ENCODE measurements at regions not wholly inside any gene's neighbourhood (a gene's known extent, or its start where the extent isn't known, plus 50 kb on each side); places are given as distances from the start of the nearest gene placed in this dataset.
A peak's percentile ranks its signal among the peaks of the same experiment; 100 is the strongest.

DNA sequence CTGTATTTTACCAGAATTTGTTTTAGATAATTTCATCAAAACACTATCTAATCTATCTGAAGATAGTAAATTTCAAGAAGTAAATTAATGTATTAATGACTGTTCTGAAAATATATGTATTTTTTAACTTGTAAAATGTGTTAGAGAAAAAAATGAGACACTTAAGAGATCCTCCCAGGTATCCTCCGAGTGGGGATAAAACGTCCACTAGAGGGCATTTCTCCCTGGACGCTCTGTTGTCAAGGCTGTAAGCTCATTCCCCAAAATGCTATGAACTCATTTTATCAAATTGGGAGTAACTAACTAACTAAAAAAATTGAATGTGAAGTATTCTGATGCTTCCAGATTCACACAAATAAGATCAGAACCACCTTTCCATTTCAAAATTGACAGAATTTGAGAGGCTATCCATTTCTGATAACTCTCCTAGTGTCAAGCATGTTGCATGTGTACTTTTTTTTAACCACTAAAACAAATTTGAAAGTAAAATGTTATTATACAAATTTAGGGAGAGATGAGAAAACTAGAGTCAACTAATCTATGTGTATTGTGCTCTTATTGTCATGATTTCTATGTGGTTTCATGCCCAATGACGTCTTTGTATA lies 337.3 kb upstream of the HS3ST1 start:
- DNase-seq (peak; percentile 1), ATAC-seq (ENCODE audit: low read depth in 2 of 2) (no peak)
- peaks cover 0 to 9% (median 9%) of the 10 kb centered on the region in 3 donors for H3K27me3 Mint-ChIP-seq
- H3K36me3 Mint-ChIP-seq: no peaks in the 10 kb centered on the region
- H3K9me3 Mint-ChIP-seq: no peaks in the 10 kb centered on the region
- H3K4me3 Mint-ChIP-seq: no peak overlapping the region
- no peak overlapping the region for H3K27ac Mint-ChIP-seq
- no peaks in the 10 kb centered on the region for H3K4me1 Mint-ChIP-seq

DNA sequence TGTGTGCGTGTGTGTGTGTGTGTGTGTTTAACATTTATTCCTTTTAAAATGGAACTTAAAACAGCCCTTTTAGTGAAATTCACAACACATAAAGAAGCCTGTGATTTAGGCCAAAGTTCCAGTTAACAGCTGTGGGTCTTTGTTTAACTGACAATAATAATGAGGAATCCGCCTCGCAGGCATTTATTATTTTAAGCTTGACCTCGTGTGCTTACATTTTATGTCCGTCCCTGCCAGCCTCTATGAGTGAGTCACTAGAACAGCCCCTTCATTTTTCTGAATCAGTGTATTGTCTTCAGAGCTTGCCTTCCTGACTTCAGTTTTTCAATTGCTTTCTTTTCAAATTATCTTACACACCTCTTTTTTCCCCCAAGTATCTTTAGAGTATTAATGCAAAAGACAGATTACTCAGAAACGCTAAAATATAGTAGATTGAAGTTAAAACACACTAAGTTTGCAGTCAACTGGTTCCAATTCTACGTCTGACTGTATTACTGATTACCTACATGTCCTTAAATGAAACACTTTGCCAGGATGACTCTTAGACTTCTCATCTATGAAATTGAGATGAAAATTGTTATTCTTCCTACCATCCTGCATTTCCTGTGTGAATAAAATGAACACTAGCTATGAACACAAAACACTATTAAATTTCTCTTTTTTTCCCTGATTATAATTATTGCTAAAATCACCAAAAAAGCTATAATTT lies 319.6 kb upstream of the HS3ST1 start:
- no peaks in the 10 kb centered on the region for H3K4me1 Mint-ChIP-seq
- H3K27ac Mint-ChIP-seq: no peak overlapping the region
- peaks cover 0 to 3% of the 10 kb centered on the region in 2 donors for H3K36me3 Mint-ChIP-seq
- ATAC-seq (ENCODE audit: low read depth in 2 of 2): no peak
- no peak for DNase-seq
- no peak overlapping the region for H3K4me3 Mint-ChIP-seq
- H3K27me3 Mint-ChIP-seq: peaks cover 14 to 21% (median 20%) of the 10 kb centered on the region in 3 donors
- H3K9me3 Mint-ChIP-seq: peaks cover 0 to 9% (median 6%) of the 10 kb centered on the region in 7 donors

DNA sequence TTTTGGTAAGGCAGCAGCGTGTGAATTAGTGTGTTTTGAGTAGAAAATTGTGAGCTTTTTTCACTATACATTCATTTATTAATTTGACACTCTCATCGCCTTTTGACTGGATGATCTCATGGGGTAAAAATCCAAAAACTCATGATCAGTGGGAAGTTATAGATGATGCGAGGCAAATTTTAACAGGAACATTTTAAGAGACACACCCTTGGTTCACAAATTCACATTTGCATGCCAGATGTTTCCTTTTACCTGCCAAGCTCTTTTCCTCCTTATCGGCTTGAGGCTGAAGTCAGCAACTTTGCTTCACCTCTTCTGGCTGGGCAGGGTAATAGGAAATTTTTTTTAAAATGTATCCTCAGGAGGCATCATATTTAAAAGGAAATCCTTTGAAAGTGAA lies 318.0 kb upstream of the HS3ST1 start:
- peaks cover 0 to 6% (median 3%) of the 10 kb centered on the region in 7 donors for H3K9me3 Mint-ChIP-seq
- H3K27ac Mint-ChIP-seq: no peak overlapping the region
- no peaks in the 10 kb centered on the region for H3K36me3 Mint-ChIP-seq
- no peak for DNase-seq
- no peak for ATAC-seq (ENCODE audit: low read depth in 2 of 2)
- no peaks in the 10 kb centered on the region for H3K4me1 Mint-ChIP-seq
- H3K4me3 Mint-ChIP-seq: no peak overlapping the region
- peaks cover 14 to 16% (median 15%) of the 10 kb centered on the region in 3 donors for H3K27me3 Mint-ChIP-seq

DNA sequence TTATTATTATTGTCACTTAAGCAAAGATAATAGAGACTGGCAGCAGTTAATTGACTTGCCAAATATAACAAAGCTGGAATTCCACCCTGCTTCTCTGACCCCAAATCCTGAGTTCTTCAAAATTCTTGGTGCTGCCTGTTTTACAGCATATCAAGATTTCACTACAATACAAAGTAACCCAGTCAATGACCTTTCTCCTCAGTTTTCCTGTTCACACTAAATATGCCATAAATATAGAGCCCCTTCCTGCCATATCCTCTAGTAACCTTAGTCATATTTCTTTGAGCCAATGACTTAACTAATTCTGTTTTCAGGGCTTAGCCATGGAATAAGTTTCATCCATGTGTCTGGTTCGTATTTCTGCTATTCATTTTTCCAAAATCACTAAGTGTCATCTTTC lies 315.3 kb upstream of the HS3ST1 start:
- Mint-ChIP-seq H3K36me3 (no peaks in the 10 kb centered on the region), H3K27ac (no peak overlapping the region), H3K9me3 (peaks cover 0 to 2% (median 0%) of the 10 kb centered on the region in 7 donors), H3K4me1 (no peaks in the 10 kb centered on the region), H3K4me3 (no peak overlapping the region), H3K27me3 (peaks cover 6 to 14% (median 10%) of the 10 kb centered on the region in 3 donors)
- DNase-seq (no peak), ATAC-seq (ENCODE audit: low read depth in 2 of 2) (no peak)

DNA sequence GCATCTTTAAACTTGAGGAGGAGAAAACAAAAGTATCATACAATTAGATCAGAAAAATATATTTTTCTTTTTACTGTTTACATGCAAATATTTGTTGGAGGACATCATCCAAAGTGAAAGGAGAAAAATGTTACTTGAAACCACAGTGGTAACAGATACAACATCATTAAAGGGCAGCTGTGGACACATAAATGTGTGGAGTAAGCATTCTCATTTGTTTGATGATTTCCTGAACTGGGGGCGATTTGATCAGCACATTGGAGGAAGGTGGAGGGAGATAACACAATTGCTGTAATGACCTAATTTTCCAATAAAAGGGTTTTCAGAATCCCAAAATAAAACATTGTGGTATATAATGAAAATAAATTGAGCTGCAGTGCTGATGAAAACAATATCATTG lies 314.5 kb upstream of the HS3ST1 start:
- H3K27ac Mint-ChIP-seq: no peak overlapping the region
- peaks cover 10 to 14% (median 10%) of the 10 kb centered on the region in 3 donors for H3K27me3 Mint-ChIP-seq
- no peak for DNase-seq
- H3K4me3 Mint-ChIP-seq: no peak overlapping the region
- H3K4me1 Mint-ChIP-seq: no peaks in the 10 kb centered on the region
- peaks cover 0 to under 1% (median 0%) of the 10 kb centered on the region in 7 donors for H3K9me3 Mint-ChIP-seq
- no peaks in the 10 kb centered on the region for H3K36me3 Mint-ChIP-seq
- ATAC-seq (ENCODE audit: low read depth in 2 of 2): no peak

DNA sequence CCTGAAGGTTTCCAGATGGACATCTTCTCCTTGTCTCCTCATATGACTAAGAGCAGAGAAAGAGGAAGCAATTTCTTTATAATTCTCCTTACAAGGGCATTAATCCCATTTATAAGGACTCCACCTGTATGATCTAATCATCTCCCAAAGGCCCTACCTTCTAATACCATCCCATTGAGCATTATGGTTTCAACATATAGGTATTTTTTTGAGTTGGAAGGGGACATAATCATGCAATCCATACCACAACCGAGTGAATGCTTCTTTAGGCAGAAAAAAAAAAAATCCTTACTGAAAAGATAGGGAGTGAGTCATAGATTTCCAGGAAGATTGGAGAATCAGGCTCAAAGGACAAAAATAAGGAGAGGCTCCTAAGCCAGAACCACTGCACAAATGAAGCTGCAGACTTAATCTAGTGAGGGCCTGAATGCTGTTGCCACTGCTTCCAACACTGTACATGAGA lies 312.5 kb upstream of the HS3ST1 start:
- Mint-ChIP-seq H3K9me3 (peaks cover 0 to 7% (median 0%) of the 10 kb centered on the region in 7 donors), H3K4me1 (no peaks in the 10 kb centered on the region), H3K36me3 (no peaks in the 10 kb centered on the region), H3K27me3 (peaks cover 7 to 16% (median 12%) of the 10 kb centered on the region in 3 donors), H3K4me3 (no peak overlapping the region), H3K27ac (no peak overlapping the region)
- DNase-seq (no peak), ATAC-seq (ENCODE audit: low read depth in 2 of 2) (no peak)

DNA sequence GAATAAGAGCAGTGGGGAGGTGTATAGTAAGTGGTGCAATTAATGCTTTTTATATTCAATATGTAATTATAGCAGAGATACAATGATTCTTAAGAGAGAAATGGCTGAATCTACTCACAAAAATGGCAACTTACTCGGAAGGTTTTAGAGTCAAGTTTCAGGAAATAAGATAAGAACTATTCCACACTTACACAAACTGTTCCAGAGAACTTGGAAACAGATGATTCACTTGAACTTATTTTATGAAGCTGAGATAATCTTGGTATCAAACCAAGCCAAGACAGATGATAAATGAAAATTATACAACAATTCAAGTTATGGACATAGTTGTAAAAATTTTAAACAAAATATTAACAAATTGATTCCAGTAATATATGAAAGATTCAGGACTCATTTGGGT lies 311.3 kb upstream of the HS3ST1 start:
- H3K27ac Mint-ChIP-seq: no peak overlapping the region
- ATAC-seq (ENCODE audit: low read depth in 2 of 2): no peak
- peaks cover 0 to 7% (median 0%) of the 10 kb centered on the region in 7 donors for H3K9me3 Mint-ChIP-seq
- H3K36me3 Mint-ChIP-seq: no peaks in the 10 kb centered on the region
- no peak overlapping the region for H3K4me3 Mint-ChIP-seq
- H3K27me3 Mint-ChIP-seq: peaks cover 0 to 12% (median 8%) of the 10 kb centered on the region in 3 donors
- H3K4me1 Mint-ChIP-seq: no peaks in the 10 kb centered on the region
- DNase-seq: no peak

DNA sequence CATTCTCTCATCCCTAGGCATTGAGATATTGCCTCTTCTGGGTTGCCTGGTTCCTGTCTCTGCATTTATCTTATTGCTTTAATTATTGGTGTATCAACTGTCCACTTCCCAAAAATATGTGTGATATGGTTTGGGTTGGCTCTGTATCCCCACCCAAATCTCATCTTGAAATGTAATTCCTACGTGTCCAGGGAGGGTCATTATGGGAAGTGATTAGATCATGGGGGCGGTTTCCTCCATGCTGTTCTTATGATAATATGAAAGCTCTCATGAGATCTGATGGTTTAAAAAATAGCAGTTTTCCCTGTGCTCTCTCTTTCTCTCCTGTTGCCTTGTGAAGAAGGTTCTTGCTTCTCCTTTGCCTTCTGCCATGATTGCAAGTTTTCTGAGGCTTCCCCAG lies 308.3 kb upstream of the HS3ST1 start:
- H3K27ac Mint-ChIP-seq: no peak overlapping the region
- ATAC-seq (ENCODE audit: low read depth in 2 of 2): no peak

DNA sequence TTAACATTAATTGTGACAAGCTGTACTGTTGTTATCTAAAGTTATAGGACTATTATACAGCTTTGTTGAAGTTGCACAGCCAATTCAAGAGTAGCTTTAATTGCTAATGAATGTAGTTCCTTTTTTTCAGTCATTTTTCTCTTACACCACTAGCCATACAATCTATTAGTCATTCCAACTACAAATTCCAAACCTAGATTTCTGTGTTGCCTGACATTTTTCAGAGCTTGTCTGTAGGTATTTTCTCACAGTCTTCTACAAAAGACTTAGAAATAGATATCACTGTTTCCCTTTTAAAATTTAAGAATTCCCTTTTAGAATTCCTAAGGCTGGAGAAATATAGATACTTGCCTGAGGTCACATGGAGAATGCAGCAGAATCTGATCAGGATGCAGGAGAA lies 307.0 kb upstream of the HS3ST1 start:
- H3K27me3 Mint-ChIP-seq: peaks cover 0 to 12% (median 6%) of the 10 kb centered on the region in 3 donors
- H3K4me1 Mint-ChIP-seq: no peaks in the 10 kb centered on the region
- H3K9me3 Mint-ChIP-seq: peaks cover 0 to 7% (median 0%) of the 10 kb centered on the region in 7 donors
- H3K4me3 Mint-ChIP-seq: no peak overlapping the region
- H3K36me3 Mint-ChIP-seq: no peaks in the 10 kb centered on the region
- DNase-seq (no peak), ATAC-seq (ENCODE audit: low read depth in 2 of 2) (no peak)
- no peak overlapping the region for H3K27ac Mint-ChIP-seq

More for the DNA sequence above, 308.3 kb upstream of the HS3ST1 start:
- no peak overlapping the region for H3K4me3 Mint-ChIP-seq
- no peaks in the 10 kb centered on the region for H3K36me3 Mint-ChIP-seq
- DNase-seq: no peak
- H3K27me3 Mint-ChIP-seq: peaks cover 0 to 12% (median 6%) of the 10 kb centered on the region in 3 donors
- peaks cover 0 to 7% (median 0%) of the 10 kb centered on the region in 7 donors for H3K9me3 Mint-ChIP-seq
- H3K4me1 Mint-ChIP-seq: no peaks in the 10 kb centered on the region

DNA sequence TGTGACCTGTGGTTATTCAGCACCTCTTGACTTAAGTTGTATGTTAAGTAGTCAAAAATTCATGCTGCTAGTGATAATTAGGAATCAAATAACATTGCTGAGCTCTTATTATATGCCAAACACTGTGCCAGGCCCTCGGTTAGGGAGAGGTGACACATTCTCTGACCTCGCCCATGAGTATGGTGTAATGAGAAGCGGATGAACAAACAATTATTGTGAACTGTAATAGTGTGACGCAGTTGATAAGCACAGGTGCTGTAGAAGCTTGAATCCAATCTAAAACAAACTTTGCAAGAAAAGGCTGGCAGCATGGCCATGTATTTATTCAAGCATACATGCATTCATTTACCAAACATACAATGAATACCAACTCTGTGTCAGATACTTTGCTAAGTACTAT lies 303.5 kb upstream of the HS3ST1 start:
- Mint-ChIP-seq H3K27ac (peak overlapping the region in 1 of 6 donors; percentile 40), H3K36me3 (no peaks in the 10 kb centered on the region), H3K27me3 (peaks cover 0 to 2% (median 0%) of the 10 kb centered on the region in 3 donors), H3K9me3 (peaks cover 0 to 3% (median 0%) of the 10 kb centered on the region in 7 donors), H3K4me3 (no peak overlapping the region), H3K4me1 (no peaks in the 10 kb centered on the region)
- ATAC-seq (ENCODE audit: low read depth in 2 of 2): no peak
- no peak for DNase-seq

DNA sequence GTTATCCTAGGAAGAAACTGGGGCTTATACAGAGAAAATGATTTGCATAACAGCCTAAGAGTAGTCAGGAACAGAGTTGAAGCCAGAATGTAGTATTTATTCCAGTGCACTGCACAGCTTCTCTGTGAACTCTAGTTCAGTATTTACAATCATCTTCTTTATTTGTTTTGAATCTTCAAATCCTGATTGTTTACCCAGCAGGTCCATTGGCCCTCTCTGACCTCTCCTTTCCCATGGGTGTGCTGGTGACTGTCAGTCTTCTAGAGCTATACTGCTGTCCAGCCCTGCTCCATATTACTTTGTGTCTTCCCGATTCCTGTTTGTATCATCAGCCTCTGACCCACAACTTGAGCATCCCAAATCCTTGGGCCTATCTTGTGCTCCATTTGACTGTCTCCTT lies 301.9 kb upstream of the HS3ST1 start:
- Mint-ChIP-seq H3K27me3 (no peaks in the 10 kb centered on the region), H3K36me3 (no peaks in the 10 kb centered on the region), H3K4me3 (no peak overlapping the region), H3K27ac (no peak overlapping the region), H3K9me3 (peaks cover 0 to 3% (median 0%) of the 10 kb centered on the region in 7 donors), H3K4me1 (no peaks in the 10 kb centered on the region)
- DNase-seq (no peak), ATAC-seq (ENCODE audit: low read depth in 2 of 2) (no peak)

DNA sequence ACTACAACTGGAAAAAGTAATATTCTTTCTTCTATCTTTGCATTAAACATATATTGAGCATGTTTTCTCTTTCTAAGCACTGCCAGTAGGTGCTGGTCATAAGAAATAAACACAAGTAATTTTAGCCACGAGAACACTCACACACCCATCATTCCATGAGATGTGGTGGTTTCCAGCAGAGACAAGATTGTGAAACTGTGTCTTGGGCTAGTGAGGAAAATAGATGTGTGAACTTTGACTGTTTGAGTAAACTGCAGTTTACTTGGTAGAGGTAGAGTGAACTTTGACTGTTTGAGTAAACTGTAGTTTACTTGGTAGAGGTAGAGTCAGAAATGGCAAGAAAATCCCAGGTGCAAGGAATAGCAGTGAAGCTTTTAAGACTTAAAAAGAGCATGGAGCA lies 300.9 kb upstream of the HS3ST1 start:
- peaks cover 0 to 5% (median 0%) of the 10 kb centered on the region in 3 donors for H3K27me3 Mint-ChIP-seq
- H3K27ac Mint-ChIP-seq: no peak overlapping the region
- H3K36me3 Mint-ChIP-seq: no peaks in the 10 kb centered on the region
- no peaks in the 10 kb centered on the region for H3K4me1 Mint-ChIP-seq
- DNase-seq (no peak), ATAC-seq (ENCODE audit: low read depth in 2 of 2) (no peak)
- H3K4me3 Mint-ChIP-seq: no peak overlapping the region
- H3K9me3 Mint-ChIP-seq: peaks cover 0 to 3% (median 0%) of the 10 kb centered on the region in 7 donors

DNA sequence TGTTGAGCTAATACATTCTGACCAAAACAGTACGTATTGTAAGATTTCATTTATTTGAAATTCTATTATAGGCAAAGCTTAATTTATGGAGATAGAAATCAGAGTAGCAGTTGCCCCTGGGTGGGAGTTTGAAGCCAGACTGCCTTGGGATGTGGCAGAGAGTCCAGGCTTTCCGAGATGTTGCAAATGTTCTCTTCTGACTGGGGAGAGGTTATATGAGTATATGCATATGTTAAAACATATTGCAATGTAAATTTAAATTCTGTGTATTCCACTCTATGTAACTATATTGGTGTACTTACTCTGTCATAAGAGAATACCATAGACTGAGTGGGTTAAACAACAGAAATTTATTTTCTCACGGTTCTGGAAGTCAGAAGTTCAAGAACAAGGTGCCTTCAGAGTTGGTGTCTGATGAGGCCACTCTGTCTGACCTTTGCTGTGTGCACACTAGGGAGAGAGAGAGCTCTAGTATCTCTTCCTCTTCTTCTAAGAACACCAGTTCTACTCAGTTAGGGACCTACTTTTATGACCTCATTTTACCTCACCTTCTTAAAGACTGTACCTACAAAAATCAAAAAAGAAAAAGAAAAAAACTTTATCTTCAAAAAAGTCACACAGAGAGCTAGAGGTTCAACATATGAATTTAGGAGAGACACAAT lies 299.3 kb upstream of the HS3ST1 start:
- DNase-seq (no peak), ATAC-seq (ENCODE audit: low read depth in 2 of 2) (no peak)
- Mint-ChIP-seq H3K27ac (no peak overlapping the region), H3K27me3 (peaks cover 0 to 20% (median 6%) of the 10 kb centered on the region in 3 donors), H3K4me1 (no peaks in the 10 kb centered on the region), H3K4me3 (no peak overlapping the region), H3K36me3 (no peaks in the 10 kb centered on the region), H3K9me3 (peaks cover 0 to 3% (median 0%) of the 10 kb centered on the region in 7 donors)

DNA sequence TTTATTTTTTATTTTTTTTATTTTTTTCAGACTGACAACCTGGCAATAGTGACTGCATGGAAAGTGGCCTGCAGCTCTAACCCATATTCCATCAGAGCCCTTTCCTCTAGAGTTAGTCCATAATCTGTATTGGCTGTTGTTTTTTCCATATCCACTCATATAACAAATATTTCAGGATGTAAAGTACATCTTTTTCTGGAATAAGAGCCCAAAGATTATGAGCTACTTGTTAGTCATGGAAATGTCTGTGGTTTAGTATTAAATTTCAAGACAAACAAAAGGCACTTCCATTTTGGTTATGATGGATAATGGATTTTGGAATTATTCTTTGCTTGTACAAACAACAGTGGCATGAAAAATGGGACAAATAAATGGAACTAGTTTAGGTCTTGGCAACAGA lies 296.0 kb upstream of the HS3ST1 start:
- H3K4me3 Mint-ChIP-seq: no peak overlapping the region
- no peak for DNase-seq
- H3K27me3 Mint-ChIP-seq: peaks cover 4 to 22% (median 6%) of the 10 kb centered on the region in 3 donors

More for the DNA sequence above, 296.0 kb upstream of the HS3ST1 start:
- H3K9me3 Mint-ChIP-seq: peaks cover 0 to 3% (median 0%) of the 10 kb centered on the region in 7 donors
- ATAC-seq (ENCODE audit: low read depth in 2 of 2): no peak
- no peaks in the 10 kb centered on the region for H3K4me1 Mint-ChIP-seq
- no peak overlapping the region for H3K27ac Mint-ChIP-seq
- no peaks in the 10 kb centered on the region for H3K36me3 Mint-ChIP-seq
